HG02884 (cell line): ENCODE measurements at regions not wholly inside any gene's neighbourhood (a gene's known extent, or its start where the extent isn't known, plus 50 kb on each side); places are given as distances from the start of the nearest gene placed in this dataset.
"Not testable (repeated sequence)": the region's sequence is repeated elsewhere in the genome, so short reads cannot be mapped to it uniquely, and the experiment has no call there.

Source experiments
- ATAC-seq: cut with Tn5 transposase; IDR thresholded peaks from one replicate; pipeline ENCODE4 v1.9.1; 2021; ENCODE audit warnings: mild to moderate bottlenecking, moderate library complexity; ENCODE audit not compliant: unreplicated experiment

DNA sequence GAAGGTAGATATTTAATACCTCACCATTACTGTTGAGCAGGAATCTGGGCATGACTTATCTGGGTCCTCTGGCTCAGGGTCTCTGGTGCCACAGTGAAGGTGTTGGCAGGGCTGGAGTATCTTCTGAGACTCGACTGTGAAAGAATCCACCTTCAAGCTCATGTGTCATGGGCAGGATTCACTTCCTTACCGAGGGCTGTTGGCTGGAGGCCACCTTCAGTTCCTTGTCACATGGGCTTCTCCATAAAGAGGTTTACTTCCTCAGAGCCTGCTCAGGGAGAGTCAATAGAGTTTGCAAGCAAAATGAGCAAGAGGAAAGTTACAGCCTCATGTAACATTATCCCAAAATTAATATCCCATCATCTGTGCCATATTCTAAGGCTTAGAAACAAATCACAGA lies 459.5 kb downstream of the NR2F2 start:
- no peak for ATAC-seq

GRCh38 chr15:96792216-96792615 lies 461.7 kb downstream of the NR2F2 start:
- ATAC-seq, result no peak

GRCh38 chr15:96796841-96797240 lies 466.3 kb downstream of the NR2F2 start:
- no peak for ATAC-seq

GRCh38 chr15:96801576-96802150 lies 471.2 kb downstream of the NR2F2 start:
- no peak for ATAC-seq

DNA sequence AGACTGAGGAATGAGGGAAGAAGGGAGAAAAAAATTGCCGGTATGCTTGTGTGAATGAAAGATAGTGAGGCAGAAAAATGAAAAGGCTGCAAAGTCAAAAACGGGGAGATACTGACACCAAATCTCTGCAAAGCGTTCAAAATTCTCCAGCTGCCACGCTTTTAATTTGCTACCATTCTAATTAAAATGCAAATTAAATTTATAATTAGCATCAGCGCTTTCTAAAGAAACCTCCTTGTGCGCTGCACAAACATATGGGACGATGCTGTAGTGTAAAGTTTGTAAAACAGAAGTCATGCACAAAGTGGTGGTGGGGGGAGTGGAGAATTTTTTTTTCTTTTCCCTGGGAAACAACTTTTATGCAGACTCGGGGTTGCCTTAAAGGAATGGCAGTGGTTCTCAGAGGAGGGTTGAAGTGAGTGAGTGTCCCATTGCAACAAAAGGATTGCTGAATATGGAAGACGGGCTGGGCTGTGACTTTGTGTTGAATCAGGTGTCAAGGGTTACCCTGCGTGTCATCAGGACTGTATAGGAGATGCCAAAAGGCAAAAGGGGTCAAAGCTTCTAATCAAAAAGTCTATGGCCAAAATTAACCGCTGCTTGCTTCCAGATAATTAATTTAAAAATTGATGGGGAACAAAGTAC lies 472.2 kb downstream of the NR2F2 start:
- no peak for ATAC-seq

DNA sequence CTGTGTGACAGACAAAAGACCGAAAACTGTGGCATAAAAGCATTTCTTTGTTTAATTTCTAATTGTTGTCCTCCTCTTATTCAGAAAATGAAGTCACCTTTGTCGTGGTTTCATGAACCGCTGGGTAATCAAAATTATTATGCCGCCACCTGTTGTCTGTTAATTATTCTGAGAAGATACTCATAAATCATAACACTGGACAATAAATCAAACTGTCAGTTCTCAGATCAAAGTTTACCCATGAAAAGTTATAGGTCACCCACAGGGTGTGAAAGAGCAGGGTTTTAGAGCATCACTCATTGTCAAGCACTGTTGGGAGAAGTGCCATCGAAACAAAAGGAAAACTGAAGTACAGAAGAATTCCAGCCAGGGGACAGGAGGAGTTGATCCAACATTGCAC lies 474.3 kb downstream of the NR2F2 start:
- ATAC-seq, result no peak

DNA sequence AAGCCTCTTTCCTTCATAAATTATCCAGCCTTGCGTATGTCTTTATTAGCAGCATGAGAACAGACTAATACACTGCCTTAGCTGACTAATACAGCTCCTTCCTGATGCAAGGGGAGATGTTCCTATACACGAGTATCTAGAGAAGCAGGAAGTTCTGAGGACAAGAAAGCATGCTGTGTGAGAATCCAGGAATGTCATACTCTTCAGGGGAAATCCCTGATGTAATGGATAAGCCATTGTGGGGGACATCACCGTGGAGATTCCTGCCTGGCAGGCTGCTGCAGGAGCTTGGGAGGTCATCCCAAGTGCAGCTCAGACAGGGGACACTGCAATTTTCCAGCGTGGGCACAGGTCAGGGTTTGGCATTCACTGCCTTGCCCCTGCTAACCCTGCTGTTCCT lies 476.9 kb downstream of the NR2F2 start:
- ATAC-seq, result no peak

DNA sequence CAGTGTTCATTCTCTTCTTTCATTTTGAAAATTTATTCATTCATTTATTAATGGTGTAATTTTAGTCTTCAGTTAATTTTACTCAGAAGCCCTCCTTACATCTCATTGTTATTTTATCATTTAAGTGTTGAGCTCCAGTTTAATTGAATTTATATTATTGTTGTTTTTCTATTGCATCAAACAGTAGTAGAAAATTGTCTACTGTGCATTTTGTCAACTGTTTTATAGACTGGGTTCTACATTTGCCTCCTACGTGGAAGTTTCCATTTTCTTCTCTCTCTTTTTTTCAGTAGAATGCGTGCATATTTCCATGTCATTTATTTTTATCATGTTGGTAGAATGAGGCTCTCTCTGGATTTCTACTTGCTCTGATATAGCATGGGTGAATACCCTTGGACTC lies 487.4 kb downstream of the NR2F2 start:
- no peak for ATAC-seq

GRCh38 chr15:96818861-96819260 lies 488.4 kb downstream of the NR2F2 start:
- no peak for ATAC-seq

DNA sequence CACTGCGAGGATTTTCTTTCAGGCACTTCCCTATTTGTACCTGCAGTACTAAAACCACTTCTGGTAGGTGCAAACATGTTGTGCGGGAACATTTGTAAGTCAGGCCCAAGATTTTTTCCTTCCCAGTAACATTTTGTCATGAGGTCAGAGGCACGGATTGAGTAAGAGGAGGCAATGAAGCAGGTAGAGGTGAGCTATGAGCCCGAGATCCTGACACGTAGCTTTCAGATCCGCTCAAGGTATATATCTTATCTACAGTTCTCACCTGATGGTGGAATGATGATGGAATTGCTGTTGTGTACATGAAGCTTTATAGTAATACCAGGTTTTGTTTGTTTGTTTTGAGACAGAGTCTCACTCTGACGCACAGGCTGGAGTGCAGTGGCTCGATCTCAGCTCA lies 497.5 kb downstream of the NR2F2 start:
- no peak for ATAC-seq

DNA sequence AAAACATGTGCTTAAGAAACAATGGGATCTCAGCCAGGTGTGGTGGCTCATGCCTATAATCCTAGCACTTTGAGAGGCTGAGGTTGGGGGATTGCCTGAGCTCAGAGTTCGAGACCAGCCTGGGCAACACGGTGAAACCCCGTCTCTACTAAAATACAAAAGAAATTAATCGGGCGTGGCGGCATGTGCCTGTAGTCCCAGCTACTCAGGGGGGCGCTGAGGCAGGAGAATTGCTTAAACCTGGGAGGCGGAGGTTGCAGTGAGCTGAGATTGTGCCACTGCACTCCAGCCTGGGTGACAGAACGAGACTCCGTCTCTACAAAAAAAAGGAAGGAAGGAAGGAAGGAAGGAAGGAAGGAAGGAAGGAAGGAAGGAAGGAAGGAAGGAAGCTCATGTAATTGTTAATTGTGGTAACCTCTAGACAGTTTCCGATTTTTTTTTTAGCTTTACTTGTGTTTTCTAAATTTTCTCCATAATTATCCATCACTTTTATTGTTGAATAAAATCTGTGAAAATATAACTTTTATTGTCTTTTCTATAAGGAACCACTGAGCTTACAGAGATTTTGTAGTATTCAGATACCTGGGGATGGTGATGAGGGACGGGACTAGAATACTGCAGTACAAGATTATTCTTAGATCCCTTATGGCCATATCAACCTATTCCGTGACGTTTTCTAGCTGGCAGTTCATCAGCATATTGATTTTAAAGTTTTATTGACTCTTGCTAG lies 506.9 kb downstream of the NR2F2 start:
- no peak for ATAC-seq

DNA sequence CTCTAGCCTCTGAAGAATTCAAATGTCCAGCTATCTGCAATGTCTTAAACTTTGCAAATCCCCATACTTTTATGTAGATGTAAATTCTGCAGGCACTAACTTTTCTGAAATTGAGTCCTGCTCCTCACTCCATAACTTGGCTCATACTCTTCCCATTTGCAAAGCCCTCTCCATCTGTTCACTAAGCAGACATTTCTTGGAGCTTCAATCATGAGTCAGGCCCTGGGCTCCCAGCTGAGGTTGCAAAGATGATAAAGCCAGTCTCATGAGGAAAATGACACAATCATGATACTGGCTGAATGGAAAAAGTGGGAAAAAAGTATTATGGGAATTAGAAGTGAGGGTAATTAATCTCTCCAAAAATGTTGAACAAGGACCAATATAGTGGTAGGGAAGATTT lies 507.6 kb downstream of the NR2F2 start:
- ATAC-seq, result no peak

DNA sequence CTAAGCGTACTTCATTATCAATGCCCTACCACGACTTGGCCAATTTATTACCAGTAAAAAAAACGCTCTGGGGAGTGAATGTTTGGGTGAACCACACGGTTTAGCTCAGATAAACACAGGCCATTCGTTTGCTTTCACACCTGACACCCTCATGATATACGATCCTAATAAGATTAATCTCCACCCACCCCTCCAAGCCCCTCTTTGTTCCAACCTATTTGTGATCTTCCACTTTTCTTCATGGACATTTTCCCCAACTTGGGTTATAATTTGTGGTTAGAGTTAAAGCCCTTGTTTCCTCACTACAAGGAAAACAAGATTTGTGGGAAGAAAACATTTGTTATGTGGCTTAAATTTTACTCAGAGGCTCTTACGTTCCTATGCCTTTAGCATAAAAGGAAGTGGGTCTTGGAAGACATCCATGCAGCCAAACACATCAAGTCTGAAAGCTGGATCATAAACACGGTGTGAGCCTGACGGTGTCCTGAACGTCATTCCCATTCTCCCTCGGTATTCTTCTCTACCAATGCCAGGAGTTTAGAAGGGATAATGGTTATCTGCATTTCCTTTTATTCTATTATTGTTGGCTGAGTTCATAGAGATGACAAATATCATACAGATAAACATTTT lies 518.9 kb downstream of the NR2F2 start:
- ATAC-seq, result no peak

DNA sequence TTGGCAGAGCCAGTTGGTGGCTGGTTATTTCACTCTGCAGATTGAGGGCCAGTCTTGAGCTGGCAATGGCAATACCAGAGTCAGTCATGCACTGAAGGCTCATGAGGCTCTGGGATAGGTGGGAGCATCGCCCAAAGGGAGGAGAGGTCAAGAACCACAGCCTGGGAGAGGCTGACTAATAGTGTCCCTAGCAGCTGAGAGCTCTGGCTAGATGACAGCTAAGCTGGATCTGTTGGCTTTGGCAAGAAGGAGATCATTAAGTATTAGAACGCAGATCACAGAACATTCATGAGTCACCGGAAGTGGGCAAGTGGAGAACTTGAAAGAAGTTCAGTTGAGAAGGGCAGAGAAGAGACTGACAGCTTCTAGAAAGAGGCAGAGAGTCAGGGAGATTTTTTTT lies 521.1 kb downstream of the NR2F2 start:
- no peak for ATAC-seq

GRCh38 chr15:96858694-96859093 lies 528.2 kb downstream of the NR2F2 start:
- ATAC-seq, result no peak

DNA sequence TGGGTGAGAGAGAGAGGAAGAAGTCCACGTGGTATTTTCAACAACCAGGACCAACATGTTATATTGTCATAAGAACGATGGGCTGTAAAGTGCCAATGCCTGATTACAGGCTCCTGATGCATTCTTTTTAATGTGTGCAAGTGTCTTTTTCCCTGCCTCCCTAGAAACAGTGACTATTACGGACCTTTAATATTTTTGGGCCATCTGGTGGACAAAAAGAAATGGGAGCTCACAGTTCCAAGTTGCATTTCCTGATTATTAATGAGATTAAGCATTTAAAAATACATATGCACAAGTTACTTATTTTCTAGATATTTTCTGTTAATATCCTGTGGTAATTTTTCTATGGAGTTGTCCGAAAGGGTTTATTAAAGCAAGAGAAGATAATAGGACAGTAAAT lies 530.2 kb downstream of the NR2F2 start:
- no peak for ATAC-seq

DNA sequence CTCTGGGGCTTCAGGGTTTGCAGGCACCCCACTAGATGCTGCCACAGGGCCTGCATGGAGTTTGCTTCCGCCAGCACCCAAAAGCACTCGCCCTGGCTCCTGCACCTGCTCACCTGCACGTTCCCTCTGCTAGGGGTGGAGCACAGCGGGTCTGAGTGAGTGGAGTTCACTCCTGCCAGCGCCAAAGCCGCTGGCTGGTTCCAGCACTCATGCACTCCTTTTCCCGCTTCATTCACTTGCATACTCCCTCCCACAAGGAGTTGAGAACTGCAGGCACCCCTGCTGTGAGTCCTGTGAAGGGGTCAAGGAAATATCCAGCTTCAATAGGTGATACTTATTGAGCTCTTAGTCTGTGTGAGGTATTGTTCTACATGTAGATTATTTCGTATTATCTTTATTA lies 537.5 kb downstream of the NR2F2 start:
- no peak for ATAC-seq

- ATAC-seq, result no peak
These were observed 538.6 kb downstream of the NR2F2 start for GRCh38 chr15:96869122-96869521.

- no peak for ATAC-seq
These were observed 539.3 kb downstream of the NR2F2 start for GRCh38 chr15:96869790-96870189.

DNA sequence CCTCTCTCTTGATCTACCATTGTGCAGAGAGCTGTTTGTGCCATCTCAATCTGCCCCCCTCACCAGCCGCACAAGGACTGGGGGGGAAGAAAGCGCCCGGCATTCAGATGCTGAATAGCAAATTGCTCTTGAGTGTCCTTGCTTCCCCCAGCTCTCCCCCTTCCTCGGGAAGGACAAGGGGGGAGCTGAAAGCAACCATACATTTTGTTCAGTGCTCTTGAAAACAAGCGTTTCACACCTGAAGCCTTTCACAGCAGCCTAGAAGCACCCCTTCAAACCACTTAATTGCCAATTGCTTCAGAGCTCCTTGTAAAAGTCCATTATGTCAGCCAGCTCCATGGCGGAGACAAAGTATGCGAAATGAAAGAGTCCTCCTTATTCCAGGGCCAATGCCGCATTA lies 540.1 kb downstream of the NR2F2 start:
- ATAC-seq, result no peak

DNA sequence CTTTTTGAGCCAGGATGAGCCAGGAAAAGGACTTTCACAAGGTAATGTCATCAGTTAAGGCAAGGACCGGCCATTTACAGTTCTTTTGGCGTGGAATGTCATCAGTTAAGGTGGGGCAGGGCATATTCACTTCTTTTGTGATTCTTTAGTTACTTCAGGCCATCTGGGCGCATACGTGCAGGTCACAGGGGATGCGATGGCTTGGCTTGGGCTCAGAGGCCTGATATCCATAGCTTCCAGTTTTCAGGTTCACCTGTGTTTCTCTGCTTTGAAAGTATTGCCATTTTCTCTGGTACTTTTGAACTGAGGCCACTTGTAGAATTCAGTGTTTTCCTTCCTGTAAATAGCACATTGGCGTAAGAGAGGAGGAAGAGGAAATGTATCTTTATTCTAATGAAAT lies 546.9 kb downstream of the NR2F2 start:
- not testable (repeated sequence) for ATAC-seq

GRCh38 chr15:96878129-96878528 lies 547.6 kb downstream of the NR2F2 start:
- no peak for ATAC-seq
